Subcutaneous abdominal adipose tissue (tissue), 5 donors: ENCODE measurements at regions not wholly inside any gene's neighbourhood (a gene's known extent, or its start where the extent isn't known, plus 50 kb on each side); places are given as distances from the start of the nearest gene placed in this dataset.
"Not testable (repeated sequence)": the region's sequence is repeated elsewhere in the genome, so short reads cannot be mapped to it uniquely, and the experiment has no call there.

ENCODE experiments used
- H3K27ac ChIP-seq: one replicate; pipeline ENCODE4 v1.7.0; 2013; ENCODE audit warnings: low read depth, mild to moderate bottlenecking, inconsistent platforms, low read length, moderate library complexity
- H3K27me3 ChIP-seq, 5 donors: one replicate each; pipeline ENCODE4 v1.7.0; 2013; ENCODE audit warnings: low read length in 5 of 5, inconsistent platforms in 1 of 5; ENCODE audit not compliant: control insufficient read depth in 5 of 5, insufficient read depth in 4 of 5
- H3K36me3 ChIP-seq, 5 donors: one replicate each; pipeline ENCODE4 v1.7.0; 2013; ENCODE audit warnings: low read length in 5 of 5; ENCODE audit not compliant: control insufficient read depth in 5 of 5, insufficient read depth in 5 of 5
- H3K4me1 ChIP-seq, 5 donors: one replicate each; pipeline ENCODE4 v1.7.0; 2013; ENCODE audit warnings: low read length in 5 of 5, mild to moderate bottlenecking in 3 of 5, moderate library complexity in 1 of 5; ENCODE audit not compliant: control insufficient read depth in 5 of 5, insufficient read depth in 5 of 5
- H3K4me3 ChIP-seq, 5 donors: one replicate each; pipeline ENCODE4 v1.7.0; 2013; ENCODE audit warnings: low read length in 5 of 5, low read depth in 1 of 5
- H3K9ac ChIP-seq, 5 donors: one replicate each; pipeline ENCODE4 v1.7.0; 2013; ENCODE audit warnings: low read length in 5 of 5, mild to moderate bottlenecking in 4 of 5, moderate library complexity in 3 of 5
- H3K9me3 ChIP-seq, 5 donors: one replicate each; pipeline ENCODE4 v1.7.0; 2013; ENCODE audit warnings: low read length in 5 of 5; ENCODE audit not compliant: control insufficient read depth in 5 of 5
- donor health status: healthy.
- donor health status: healthy.
- donor health status: healthy.
- donor health status: healthy.
- donor health status: healthy.

DNA sequence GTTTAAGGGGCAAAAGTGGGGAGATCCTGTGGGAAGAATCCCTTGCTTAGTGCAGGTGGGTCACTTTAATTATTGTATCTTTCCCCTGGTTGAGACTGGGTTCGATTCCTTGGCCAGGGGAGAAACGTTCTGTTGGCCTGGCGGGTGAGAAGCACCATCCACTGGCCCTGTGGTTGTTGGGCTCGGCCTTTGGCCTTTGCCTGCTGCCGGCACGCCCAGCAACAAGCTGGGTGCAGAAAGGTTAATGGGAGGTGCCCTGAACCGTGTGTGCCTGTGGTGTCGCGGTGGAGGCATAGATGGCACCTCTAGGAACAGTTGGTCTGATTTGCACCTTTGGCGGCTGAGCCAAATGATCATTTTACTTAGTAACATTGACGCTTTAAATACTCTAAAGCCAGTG, 363.6 kb upstream of the CNTNAP2 start:
- Histone ChIP-seq H3K4me1 (no peaks in the 10 kb centered on the region), H3K27me3 (no peaks in the 10 kb centered on the region), H3K9ac (no peak overlapping the region), H3K9me3 (peaks cover 0 to 4% (median 2%) of the 10 kb centered on the region in 5 donors), H3K36me3 (no peaks in the 10 kb centered on the region), H3K4me3 (no peak overlapping the region), H3K27ac (no peak overlapping the region)

GRCh38 chr7:145737617-145738016, 379.0 kb upstream of the CNTNAP2 start:
- Histone ChIP-seq H3K36me3 (no peaks in the 10 kb centered on the region), H3K9me3 (peaks cover 0 to 3% (median 0%) of the 10 kb centered on the region in 5 donors), H3K27me3 (no peaks in the 10 kb centered on the region), H3K9ac (no peak overlapping the region), H3K4me1 (no peaks in the 10 kb centered on the region), H3K27ac (no peak overlapping the region), H3K4me3 (no peak overlapping the region)

GRCh38 chr7:145735061-145735460, 381.5 kb upstream of the CNTNAP2 start:
- Histone ChIP-seq H3K4me3 (no peak overlapping the region), H3K4me1 (no peaks in the 10 kb centered on the region), H3K9ac (no peak overlapping the region), H3K9me3 (peaks cover 0 to 3% (median 0%) of the 10 kb centered on the region in 5 donors), H3K36me3 (no peaks in the 10 kb centered on the region), H3K27me3 (no peaks in the 10 kb centered on the region), H3K27ac (no peak overlapping the region)

DNA sequence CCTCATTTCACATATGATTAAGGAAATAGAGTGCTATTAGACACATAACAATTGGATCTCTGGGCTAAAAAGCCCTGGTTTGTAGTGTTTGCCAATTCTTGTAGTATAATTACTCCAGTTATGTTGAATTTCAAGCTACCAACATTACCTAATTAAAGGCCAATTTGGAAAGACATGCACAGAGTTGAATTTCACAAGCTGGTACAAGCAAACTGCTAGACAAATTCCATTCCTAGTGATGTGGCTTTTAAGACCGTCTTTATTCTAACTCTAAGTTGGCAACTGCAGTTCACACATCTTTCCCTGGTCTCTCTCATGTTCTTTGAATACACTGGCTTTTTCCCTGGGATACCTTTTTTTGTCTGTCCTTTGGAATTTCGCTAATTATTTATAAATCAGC, 384.1 kb upstream of the CNTNAP2 start:
- H3K4me1 ChIP-seq: no peaks in the 10 kb centered on the region
- no peaks in the 10 kb centered on the region for H3K9me3 ChIP-seq
- H3K27me3 ChIP-seq: no peaks in the 10 kb centered on the region
- no peak overlapping the region for H3K9ac ChIP-seq
- no peak overlapping the region for H3K4me3 ChIP-seq
- no peaks in the 10 kb centered on the region for H3K36me3 ChIP-seq
- H3K27ac ChIP-seq: no peak overlapping the region

DNA sequence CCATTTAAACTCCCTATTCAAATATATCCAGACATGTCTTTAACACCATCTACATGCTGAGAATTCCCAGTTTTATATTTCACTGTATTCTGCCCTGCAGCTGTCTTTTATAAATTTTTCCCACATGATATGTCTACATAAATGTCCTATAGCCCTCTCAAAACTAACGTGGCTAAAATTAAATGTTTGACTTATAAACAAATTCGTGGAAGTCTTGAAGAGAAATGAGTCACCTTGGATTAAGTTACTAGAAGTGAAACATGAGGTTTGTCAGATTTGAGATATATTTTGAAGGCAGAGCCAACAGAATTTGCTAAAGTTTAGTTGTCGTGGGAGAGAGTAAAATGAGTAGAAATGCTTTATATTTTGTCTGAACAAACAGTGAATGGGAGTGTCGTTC, 386.9 kb upstream of the CNTNAP2 start:
- Histone ChIP-seq H3K9me3 (no peaks in the 10 kb centered on the region), H3K9ac (no peak overlapping the region), H3K27ac (no peak overlapping the region)

DNA sequence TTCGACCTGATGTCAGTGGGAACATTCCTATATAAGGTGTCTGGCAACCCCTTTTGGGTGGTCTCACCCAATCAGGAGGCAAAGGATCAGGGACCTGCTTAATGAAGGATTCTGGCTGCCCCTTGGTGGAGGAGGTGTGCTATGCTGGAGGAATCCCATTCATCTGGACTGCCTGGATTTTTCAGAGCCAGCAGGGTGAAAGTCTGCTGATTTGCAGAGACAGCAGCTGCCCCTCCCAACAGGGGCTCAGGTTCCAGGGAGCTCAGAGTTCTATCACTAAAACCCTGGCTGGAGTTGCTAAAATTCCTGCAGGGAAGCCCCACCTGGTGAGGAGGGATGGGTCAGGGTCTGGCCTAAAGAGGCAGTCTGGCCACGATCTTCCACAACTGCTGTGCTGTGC, 398.5 kb upstream of the CNTNAP2 start:
- Histone ChIP-seq H3K27ac (no peak overlapping the region), H3K9me3 (no peaks in the 10 kb centered on the region), H3K9ac (no peak overlapping the region), H3K36me3 (no peaks in the 10 kb centered on the region), H3K4me1 (no peaks in the 10 kb centered on the region), H3K27me3 (peaks cover 0 to 2% (median 0%) of the 10 kb centered on the region in 5 donors), H3K4me3 (no peak overlapping the region)

More for the DNA sequence above, 386.9 kb upstream of the CNTNAP2 start:
- Histone ChIP-seq H3K4me3 (no peak overlapping the region), H3K4me1 (no peaks in the 10 kb centered on the region), H3K36me3 (no peaks in the 10 kb centered on the region), H3K27me3 (no peaks in the 10 kb centered on the region)

- Histone ChIP-seq H3K27ac (no peak overlapping the region), H3K9ac (no peak overlapping the region), H3K4me3 (no peak overlapping the region)
Measured at GRCh38 chr7:145700488-145700887, 416.1 kb upstream of the CNTNAP2 start.

DNA sequence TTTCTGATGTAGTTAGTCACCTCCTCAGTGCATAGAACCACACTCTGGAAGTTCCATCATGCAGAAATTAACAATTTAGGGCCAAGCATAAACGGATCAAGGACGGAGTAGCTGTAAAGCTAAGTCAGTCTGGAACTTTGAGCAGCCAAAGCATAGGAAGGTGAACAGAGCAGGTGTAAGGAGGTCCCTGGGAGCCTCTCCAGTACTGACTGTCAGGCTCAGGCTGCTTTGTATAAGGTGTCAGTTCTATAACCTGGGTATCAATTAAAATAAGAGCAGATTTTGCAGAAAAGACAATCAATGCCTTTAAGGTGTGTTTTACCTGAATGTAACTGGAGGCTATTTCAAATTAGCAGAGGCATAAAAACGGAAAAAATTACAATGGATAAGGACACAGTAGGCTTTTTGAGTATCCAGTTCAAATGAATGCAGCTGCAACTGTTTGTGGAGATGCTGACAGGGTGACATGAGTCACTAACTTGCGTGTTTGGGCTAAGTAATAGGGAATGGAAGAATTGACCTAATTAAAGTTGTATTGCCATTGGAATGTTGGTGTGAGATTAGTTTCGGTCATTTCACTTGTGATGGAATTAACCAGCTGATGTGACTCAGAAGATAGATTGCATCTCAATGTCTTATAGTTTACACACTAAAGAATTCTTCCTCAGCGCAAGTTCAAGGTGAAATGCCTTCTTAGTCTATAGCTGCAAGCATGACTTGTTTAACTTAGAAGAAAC, 417.9 kb upstream of the CNTNAP2 start:
- Histone ChIP-seq H3K9me3 (peaks cover 0 to 4% (median 0%) of the 10 kb centered on the region in 5 donors), H3K27ac (no peak overlapping the region), H3K9ac (no peak overlapping the region)

More at GRCh38 chr7:145700488-145700887, 416.1 kb upstream of the CNTNAP2 start:
- H3K36me3 ChIP-seq: no peaks in the 10 kb centered on the region
- H3K4me1 ChIP-seq: no peaks in the 10 kb centered on the region
- peaks cover 0 to 6% (median 0%) of the 10 kb centered on the region in 5 donors for H3K9me3 ChIP-seq
- H3K27me3 ChIP-seq: no peaks in the 10 kb centered on the region

GRCh38 chr7:145697412-145698107, 419.0 kb upstream of the CNTNAP2 start:
- not testable (repeated sequence) for H3K9ac ChIP-seq, H3K4me3 ChIP-seq, H3K27ac ChIP-seq, H3K9me3 ChIP-seq, H3K4me1 ChIP-seq, H3K27me3 ChIP-seq, H3K36me3 ChIP-seq

More for the DNA sequence above, 417.9 kb upstream of the CNTNAP2 start:
- Histone ChIP-seq H3K4me3 (no peak overlapping the region), H3K4me1 (no peaks in the 10 kb centered on the region), H3K36me3 (no peaks in the 10 kb centered on the region), H3K27me3 (no peaks in the 10 kb centered on the region)

DNA sequence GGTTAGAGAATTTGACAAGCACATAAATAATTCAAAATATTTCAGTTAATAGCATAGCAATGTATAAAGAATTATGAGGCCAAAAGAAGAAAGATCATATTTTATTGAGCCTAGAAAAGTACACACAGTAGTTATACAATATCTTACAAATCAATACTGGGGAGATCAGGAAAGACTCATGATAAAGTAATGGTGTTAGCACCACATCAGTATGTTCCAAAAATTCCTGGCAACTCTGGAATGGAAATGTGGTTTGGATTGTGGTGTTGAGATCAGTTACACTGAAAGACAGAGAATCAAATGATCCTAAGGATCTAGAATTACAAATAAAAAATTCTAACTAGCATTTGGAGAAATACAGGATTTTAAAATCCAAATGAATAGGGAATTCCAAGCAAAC, 420.5 kb upstream of the CNTNAP2 start:
- no peak overlapping the region for H3K27ac ChIP-seq
- H3K9ac ChIP-seq: no peak overlapping the region
- H3K9me3 ChIP-seq: peaks cover 0 to 2% (median 0%) of the 10 kb centered on the region in 5 donors
- no peak overlapping the region for H3K4me3 ChIP-seq
- peaks cover 0 to 3% (median 0%) of the 10 kb centered on the region in 5 donors for H3K4me1 ChIP-seq
- H3K27me3 ChIP-seq: no peaks in the 10 kb centered on the region
- no peaks in the 10 kb centered on the region for H3K36me3 ChIP-seq
